ENCODE measurements at regions not wholly inside any gene's neighbourhood (a gene's known extent, or its start where the extent isn't known, plus 50 kb on each side); places are given as distances from the start of the nearest gene placed in this dataset.

GRCh38 chr15:39326306-39326975, 254.4 kb upstream of the THBS1 start:
- no peak for DNase-seq (ENCODE audit: low read depth in 2 of 2)

- no peak for DNase-seq (ENCODE audit: low read depth in 2 of 2)
Measured at GRCh38 chr15:39327005-39327730, 253.7 kb upstream of the THBS1 start.

DNA sequence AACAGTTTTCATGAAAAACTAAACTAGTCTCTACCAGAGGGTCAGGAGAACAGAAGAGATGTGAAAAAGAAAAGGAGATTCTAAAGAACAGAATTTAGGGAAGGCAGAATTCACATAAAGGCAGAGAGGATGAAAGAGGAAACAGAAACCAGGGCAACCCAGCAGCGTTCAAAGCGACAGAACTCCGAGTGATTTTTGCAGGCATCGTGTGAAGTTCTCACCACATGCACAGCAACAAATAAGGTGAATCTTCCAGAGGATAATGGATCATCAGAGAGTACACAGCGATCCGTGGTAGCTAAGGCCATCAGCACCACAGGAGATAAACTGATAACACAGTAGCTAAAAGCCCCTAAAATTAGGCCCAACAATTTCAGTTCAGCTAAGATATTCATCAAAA, 250.8 kb upstream of the THBS1 start:
- DNase-seq (ENCODE audit: low read depth in 2 of 2) = no peak

- DNase-seq (ENCODE audit: low read depth in 2 of 2) = no peak
Measured at GRCh38 chr15:39331584-39331983, 249.3 kb upstream of the THBS1 start.

DNA sequence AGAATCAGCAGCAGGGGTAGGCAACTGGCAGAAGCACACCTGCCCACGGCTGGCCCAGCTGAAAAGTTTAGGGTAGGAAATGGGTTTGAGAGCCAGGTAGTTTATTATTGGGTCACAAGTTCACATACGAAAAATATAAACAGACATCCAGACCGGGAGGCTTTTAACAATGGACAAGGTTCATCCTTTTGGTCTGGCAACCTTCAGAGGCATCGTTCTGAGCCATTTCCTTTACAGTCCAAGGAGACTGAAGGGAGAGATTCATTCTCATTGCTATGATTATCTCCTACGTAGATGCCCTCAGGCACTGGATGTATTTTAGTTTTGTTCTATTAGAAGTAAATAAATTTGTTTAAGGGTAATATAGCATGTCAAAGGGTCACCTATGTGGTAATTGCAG, 248.0 kb upstream of the THBS1 start:
- DNase-seq (ENCODE audit: low read depth in 2 of 2) = peak in 1 of 2 donors; percentile 29

- no peak for DNase-seq (ENCODE audit: low read depth in 2 of 2)
Measured at GRCh38 chr15:39333393-39333792, 247.5 kb upstream of the THBS1 start.

GRCh38 chr15:39333896-39334295, 247.0 kb upstream of the THBS1 start:
- no peak for DNase-seq (ENCODE audit: low read depth in 2 of 2)

DNA sequence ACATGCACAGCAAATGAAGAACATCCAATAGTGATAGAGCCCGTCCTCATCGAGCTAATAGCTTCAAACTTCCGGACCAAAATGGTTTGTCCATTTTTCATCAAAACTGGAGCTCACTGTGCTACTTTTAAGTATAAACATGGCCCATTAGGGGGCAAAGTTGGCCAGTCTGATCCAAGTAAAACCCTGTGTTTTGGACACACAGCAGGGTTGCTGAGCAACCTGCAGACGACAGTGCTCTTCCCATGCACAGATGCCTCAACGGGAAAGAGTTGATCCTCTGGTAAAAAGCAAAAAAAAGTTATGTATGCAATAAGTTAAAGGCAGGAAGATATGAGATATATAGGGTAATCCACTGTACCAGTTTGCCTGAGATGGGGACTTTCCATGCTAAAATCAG, 244.0 kb upstream of the THBS1 start:
- DNase-seq (ENCODE audit: low read depth in 2 of 2) = peak; percentile 19 to 49

- no peak for DNase-seq (ENCODE audit: low read depth in 2 of 2)
Measured at GRCh38 chr15:39338251-39338650, 242.6 kb upstream of the THBS1 start.

- DNase-seq (ENCODE audit: low read depth in 2 of 2) = no peak
Measured at GRCh38 chr15:39340903-39341645, 239.8 kb upstream of the THBS1 start.

GRCh38 chr15:39344662-39345141, 236.2 kb upstream of the THBS1 start:
- no peak for DNase-seq (ENCODE audit: low read depth in 2 of 2)

DNA sequence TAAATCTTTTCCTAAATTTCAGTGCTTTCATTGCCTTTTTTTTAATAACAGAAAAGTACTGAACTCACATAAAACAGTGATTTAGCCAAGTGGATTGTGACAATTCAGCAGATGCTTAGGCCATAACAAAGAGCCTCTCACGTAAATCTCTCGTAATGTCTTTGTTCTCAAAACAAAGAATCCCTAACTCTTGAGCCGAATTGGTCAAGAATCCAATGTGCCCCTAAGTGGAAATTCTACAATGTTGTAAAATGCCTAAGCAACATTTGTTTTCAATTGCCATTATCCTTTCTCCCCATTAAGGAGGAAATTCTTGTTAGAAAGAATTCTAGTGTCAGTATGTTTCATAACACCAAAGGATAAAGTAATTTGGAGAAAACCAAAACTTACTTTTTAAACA, 235.7 kb upstream of the THBS1 start:
- no peak for DNase-seq (ENCODE audit: low read depth in 2 of 2)

DNA sequence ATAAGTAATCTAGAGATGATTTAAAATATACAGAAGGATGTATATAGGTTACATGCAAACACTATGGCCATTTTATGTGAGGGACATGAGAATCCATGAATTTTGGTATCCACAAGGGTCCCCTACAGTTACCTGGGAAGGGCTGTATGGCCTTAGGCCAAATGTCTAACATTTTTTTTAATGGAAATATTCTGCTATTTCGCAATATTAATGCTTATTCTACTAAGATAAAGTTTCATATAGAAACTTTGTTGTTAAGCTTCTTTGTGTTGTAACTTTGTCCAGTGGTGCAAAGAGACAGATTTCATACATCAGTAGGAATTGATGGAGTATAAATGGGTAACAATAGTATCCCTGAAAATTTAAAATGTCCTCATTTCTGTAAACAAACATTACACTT, 233.4 kb upstream of the THBS1 start:
- DNase-seq (ENCODE audit: low read depth in 2 of 2) = no peak

- DNase-seq (ENCODE audit: low read depth in 2 of 2) = no peak
Measured at GRCh38 chr15:39350785-39351184, 230.1 kb upstream of the THBS1 start.

DNA sequence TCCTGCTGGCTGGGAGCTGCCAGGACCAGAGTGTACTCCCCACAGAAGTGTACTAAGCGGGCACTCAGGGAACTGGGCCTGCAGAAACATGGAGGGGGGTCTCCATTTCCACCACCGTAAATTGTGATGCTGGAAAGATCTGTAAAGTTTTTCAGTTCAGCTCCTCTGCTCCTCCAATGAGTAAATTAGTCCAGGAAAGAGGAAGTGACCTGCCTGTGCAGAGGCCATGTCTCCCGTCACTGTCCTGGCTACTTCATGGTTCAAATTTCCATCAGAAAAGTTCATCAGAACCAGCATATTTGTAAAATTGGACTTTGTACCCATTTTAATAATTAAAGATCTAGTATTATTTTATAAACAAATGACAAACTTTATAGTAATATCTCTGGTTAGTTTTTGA, 226.7 kb upstream of the THBS1 start:
- no peak for DNase-seq (ENCODE audit: low read depth in 2 of 2)

DNA sequence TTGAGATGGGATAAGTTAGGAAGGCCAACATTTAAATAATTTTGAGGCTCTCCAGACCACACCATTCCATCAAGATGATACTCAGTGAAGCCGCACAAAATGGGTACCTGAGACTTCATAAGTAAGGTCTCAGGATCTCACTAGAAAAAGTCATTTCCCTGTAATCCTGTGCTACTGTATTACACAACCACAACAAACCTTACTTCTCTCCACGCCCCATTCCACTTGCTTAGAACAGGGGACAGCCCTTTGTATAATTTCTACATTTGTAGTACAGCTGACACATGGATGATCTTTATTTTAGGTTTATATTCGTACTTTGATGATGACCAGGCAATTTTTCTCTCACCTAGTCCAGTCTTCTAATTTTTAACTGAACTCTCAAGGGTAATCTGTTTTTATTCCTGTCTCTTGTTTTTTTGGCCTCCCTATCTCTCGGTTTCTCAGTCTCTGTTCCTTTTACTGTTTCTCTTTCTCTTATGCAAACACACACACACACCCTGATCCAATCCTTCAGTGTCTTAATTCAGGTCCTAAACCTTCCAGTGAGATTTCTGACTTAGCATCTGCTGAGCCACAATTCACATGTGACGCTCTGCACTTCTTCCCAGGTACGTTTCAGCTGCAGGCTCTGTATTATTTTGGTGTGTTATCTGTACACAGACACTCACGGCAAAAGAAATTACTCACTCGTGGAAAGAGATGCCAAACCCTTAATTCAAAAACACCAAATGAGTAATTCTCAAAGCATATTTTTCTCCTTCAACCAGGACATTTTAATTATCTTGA, 223.2 kb upstream of the THBS1 start:
- no peak for DNase-seq (ENCODE audit: low read depth in 2 of 2)

DNA sequence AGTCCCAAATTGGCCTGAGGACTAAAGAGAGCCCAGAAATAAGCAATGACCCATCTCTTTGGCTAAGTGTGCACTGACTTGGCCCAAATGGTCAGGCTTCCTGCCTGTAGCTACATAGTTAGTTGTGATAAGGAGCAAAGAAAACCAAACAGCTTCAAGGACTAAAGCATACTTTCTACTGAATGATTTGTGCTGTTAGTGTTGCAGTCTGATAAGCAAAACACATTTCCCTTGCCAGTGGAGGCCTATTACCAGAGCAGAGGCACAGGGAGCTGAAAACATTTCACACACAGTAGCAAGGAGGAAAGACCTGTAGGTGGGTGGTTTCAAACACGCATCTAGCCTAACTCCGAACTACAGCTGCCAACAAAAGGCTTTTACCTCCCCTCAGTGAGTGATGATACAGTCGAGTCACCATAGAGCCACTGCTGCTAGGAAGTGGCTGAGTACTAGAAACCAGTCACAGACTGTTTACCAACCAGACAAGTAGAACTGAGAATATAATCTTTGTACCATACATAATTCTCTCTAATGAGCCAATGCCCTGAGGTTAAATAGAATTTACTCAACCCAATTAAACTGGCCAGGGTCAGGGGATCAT, 222.3 kb upstream of the THBS1 start:
- peak; percentile 44 to 46 for DNase-seq (ENCODE audit: low read depth in 2 of 2)

GRCh38 chr15:39359771-39360170, 221.1 kb upstream of the THBS1 start:
- DNase-seq (ENCODE audit: low read depth in 2 of 2) = no peak

DNA sequence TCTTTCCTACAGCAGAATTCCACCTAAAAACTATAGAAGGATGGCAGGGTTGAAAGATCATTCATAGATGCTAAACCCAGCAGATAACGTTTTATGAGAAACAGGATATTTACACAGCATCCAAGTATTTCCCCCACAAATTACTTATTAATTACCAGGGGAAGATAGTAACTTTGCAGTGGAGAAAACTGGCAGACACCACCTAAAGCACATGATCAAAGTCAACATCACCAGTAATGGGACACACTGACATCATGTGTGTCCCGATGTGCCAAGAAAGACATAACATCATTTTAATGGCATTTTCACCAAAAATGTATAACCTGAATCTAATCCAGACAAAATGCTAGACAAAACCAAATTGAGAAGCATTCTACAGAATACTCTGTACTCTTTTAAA, 220.4 kb upstream of the THBS1 start:
- peak; percentile 47 to 96 for DNase-seq (ENCODE audit: low read depth in 2 of 2)

GRCh38 chr15:39361497-39361896, 219.4 kb upstream of the THBS1 start:
- DNase-seq (ENCODE audit: low read depth in 2 of 2) = peak in 1 of 2 donors; percentile 34
